PC-3 (cell line): ENCODE measurements at regions not wholly inside any gene's neighbourhood (a gene's known extent, or its start where the extent isn't known, plus 50 kb on each side); places are given as distances from the start of the nearest gene placed in this dataset.

Source experiments
- EZH2 ChIP-seq: fragments of 300-600 bp; sonication (generic); IDR thresholded peaks from one replicate; pipeline ENCODE4 v1.6.1; 2017; ENCODE audit warnings: antibody characterized with exemption, mild to moderate bottlenecking, low read length; ENCODE audit not compliant: unreplicated experiment
- TF ChIP-seq, protein P1 (sequence below): fragments of 300-600 bp; sonication (generic); conservative IDR thresholded peaks from 2 replicates; pipeline ENCODE4 v1.5.1; 2017; ENCODE audit warnings: antibody characterized with exemption, low read depth, mild to moderate bottlenecking, low read length

DNA sequence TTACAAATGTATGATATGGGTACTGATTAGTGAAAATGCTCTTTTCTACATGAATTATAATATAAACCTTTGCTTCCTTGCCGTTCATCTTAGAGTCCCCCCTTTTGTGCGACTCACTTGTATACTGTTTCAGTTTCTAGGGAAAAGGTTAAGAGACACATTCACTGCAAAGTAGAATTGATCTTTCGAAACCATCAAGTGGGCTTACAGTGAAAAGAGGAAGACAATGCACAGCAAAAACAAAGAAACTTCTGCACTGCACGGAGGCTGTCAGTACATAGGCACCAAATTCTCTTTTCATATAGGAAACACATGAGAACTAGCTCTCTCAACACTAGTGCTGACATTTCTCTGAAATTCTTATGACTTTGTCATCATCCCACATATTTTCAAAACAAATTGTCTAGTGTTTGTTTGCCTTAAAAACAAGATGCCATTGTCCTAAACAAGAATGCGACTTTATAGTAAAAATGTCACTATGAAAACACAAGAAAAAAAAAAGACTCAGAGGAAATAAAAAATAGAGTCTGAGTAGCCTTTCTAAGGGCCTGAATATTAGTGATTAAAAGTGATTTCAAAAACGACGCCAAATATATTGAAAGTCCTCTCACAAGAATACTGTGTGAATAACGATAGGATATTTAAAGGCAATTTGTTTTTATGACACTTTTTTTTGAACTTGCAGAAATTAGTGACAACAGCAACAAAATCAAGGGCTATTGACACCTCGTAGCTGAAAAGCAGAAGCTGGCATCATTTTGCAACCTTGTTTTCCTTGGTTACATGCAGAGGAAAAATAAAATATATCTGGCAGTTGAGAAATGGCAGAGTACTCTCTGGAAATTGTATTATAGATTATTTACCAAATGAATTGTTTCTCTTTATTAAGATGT is 827.0 kb downstream of the BCL11A start:
- TF ChIP-seq, protein P1, sequence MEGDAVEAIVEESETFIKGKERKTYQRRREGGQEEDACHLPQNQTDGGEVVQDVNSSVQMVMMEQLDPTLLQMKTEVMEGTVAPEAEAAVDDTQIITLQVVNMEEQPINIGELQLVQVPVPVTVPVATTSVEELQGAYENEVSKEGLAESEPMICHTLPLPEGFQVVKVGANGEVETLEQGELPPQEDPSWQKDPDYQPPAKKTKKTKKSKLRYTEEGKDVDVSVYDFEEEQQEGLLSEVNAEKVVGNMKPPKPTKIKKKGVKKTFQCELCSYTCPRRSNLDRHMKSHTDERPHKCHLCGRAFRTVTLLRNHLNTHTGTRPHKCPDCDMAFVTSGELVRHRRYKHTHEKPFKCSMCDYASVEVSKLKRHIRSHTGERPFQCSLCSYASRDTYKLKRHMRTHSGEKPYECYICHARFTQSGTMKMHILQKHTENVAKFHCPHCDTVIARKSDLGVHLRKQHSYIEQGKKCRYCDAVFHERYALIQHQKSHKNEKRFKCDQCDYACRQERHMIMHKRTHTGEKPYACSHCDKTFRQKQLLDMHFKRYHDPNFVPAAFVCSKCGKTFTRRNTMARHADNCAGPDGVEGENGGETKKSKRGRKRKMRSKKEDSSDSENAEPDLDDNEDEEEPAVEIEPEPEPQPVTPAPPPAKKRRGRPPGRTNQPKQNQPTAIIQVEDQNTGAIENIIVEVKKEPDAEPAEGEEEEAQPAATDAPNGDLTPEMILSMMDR: no peak
- TF ChIP-seq EZH2: no peak
